HepG2 (cell line): ENCODE measurements at regions not wholly inside any gene's neighbourhood (a gene's known extent, or its start where the extent isn't known, plus 50 kb on each side); places are given as distances from the start of the nearest gene placed in this dataset.

ENCODE experiments used
- GATA4 ChIP-seq: sonication (generic); IDR thresholded peaks from 2 replicates; pipeline ENCODE4 v1.6.1; 2016; ENCODE audit warnings: antibody characterized with exemption, low read depth, borderline replicate concordance
- GZF1 ChIP-seq: sonication (generic); formaldehyde crosslinking; IDR thresholded peaks from 2 replicates; pipeline ENCODE4 v1.5.1; 2020; ENCODE audit warnings: mild to moderate bottlenecking, missing genetic modification reagents
- HCFC1 ChIP-seq: fragments of 150-350 bp; IDR thresholded peaks from 2 replicates; pipeline ENCODE4 v1.6.1; 2014; ENCODE audit warnings: low read depth, low read length
- HES4 ChIP-seq: sonication (generic); formaldehyde crosslinking; IDR thresholded peaks from 2 replicates; pipeline ENCODE4 v1.9.0; 2021; ENCODE audit warnings: mild to moderate bottlenecking, missing genetic modification reagents, borderline replicate concordance
- KAT7 ChIP-seq: IDR thresholded peaks from 2 replicates; pipeline ENCODE4 v1.6.1; 2018; ENCODE audit warnings: borderline replicate concordance, missing compliant biosample characterization
- KDM2A ChIP-seq: sonication (generic); formaldehyde crosslinking; IDR thresholded peaks from 2 replicates; pipeline ENCODE4 v1.4.0; 2020; ENCODE audit warnings: low read depth, missing genetic modification reagents, borderline replicate concordance
- NCOA1 ChIP-seq: sonication (generic); formaldehyde crosslinking; IDR thresholded peaks from 2 replicates; pipeline ENCODE4 v1.9.0; 2021; ENCODE audit warnings: missing genetic modification reagents
- RCOR2 ChIP-seq: IDR thresholded peaks from 2 replicates; pipeline ENCODE4 v1.6.1; 2016; ENCODE audit warnings: missing biosample characterization, missing genetic modification reagents
- RFXANK ChIP-seq: IDR thresholded peaks from 2 replicates; pipeline ENCODE4 v1.6.1; 2016
- XBP1 ChIP-seq: sonication (generic); formaldehyde crosslinking; IDR thresholded peaks from 2 replicates; pipeline ENCODE4 v1.5.0; 2020; ENCODE audit warnings: missing genetic modification reagents
- YEATS4 ChIP-seq: sonication (generic); formaldehyde crosslinking; IDR thresholded peaks from 2 replicates; pipeline ENCODE4 v1.4.0; 2020; ENCODE audit warnings: missing genetic modification reagents, borderline replicate concordance
- ZNF160 ChIP-seq: sonication (generic); formaldehyde crosslinking; IDR thresholded peaks from 2 replicates; pipeline ENCODE4 v1.8.0; 2022; ENCODE audit warnings: mild to moderate bottlenecking, inconsistent platforms, missing genetic modification reagents
- ZNF205 ChIP-seq: IDR thresholded peaks from 2 replicates; pipeline ENCODE4 v1.6.1; 2018; ENCODE audit warnings: missing biosample characterization, missing genetic modification reagents
- ZNF598 ChIP-seq: sonication (generic); formaldehyde crosslinking; IDR thresholded peaks from 2 replicates; pipeline ENCODE4 v1.5.1; 2020; ENCODE audit warnings: mild to moderate bottlenecking, missing genetic modification reagents, borderline replicate concordance
- ZNF703 ChIP-seq: sonication (generic); formaldehyde crosslinking; IDR thresholded peaks from 2 replicates; pipeline ENCODE4 v1.5.1; 2020; ENCODE audit warnings: missing genetic modification reagents, mild to moderate bottlenecking, moderate library complexity, borderline replicate concordance
- ZNF850 ChIP-seq: sonication (generic); formaldehyde crosslinking; conservative IDR thresholded peaks from 2 replicates; pipeline ENCODE4 v1.9.0; 2021; ENCODE audit warnings: mild to moderate bottlenecking, missing genetic modification reagents
- TF ChIP-seq, protein P1 (sequence below): sonication (generic); formaldehyde crosslinking; IDR thresholded peaks from 2 replicates; pipeline ENCODE4 v1.5.0; 2020; ENCODE audit warnings: mild to moderate bottlenecking, missing genetic modification reagents, borderline replicate concordance
- TF ChIP-seq, protein P2 (sequence below): sonication (generic); formaldehyde crosslinking; IDR thresholded peaks from 2 replicates; pipeline ENCODE4 v1.8.1; 2023; ENCODE audit warnings: mild to moderate bottlenecking, missing genetic modification reagents
- TF ChIP-seq, protein P3 (sequence below): sonication (generic); formaldehyde crosslinking; IDR thresholded peaks from 2 replicates; pipeline ENCODE4 v1.8.0; 2022; ENCODE audit warnings: missing genetic modification reagents, mild to moderate bottlenecking, inconsistent platforms, borderline replicate concordance
- TF ChIP-seq, protein P4 (sequence below): sonication (generic); formaldehyde crosslinking; IDR thresholded peaks from 2 replicates; pipeline ENCODE4 v1.8.1; 2023; ENCODE audit warnings: missing genetic modification reagents, inconsistent platforms, borderline replicate concordance
- TF ChIP-seq, protein P5 (sequence below): sonication (generic); formaldehyde crosslinking; IDR thresholded peaks from 2 replicates; pipeline ENCODE4 v1.5.0; 2020; ENCODE audit warnings: missing genetic modification reagents

DNA sequence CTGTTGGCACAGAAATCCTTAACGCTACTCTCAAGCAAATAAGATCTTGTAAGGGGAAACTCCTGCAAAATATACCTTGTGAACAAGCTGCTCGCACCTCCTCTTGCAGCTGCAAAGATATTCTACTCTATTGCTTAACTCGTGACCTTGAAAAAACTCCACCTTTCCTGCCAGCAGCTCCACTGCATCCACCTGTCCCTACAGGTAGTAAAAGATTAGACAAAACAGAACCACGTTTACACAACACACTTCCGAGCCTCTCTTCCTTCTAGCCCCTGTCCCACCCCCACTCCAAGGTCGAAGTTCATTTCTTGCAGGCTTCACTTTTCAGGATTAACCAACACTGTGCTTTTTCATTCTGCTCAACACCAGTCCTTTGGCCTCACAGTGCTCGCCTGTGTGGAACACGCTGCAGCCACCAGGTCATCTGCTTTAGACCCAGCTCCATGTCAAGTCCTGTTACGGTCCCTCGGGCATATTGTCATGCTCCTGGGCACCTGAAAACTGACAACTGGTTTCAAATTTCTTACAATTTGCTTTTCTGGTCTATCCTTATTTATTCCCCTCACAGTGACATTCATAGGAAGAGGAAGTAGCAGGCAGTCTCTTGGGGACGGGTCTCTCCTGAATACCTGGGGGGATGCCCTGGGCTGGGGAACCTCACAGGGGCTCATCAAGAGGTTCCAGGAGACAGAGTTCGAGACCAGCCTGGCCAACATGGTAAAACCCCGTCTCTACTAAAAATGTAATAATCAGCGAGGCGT lies 165.8 kb upstream of the KLF14 start (continued):
- TF ChIP-seq KDM2A (CRISPR knock-in tag), result 0 out of 2 replicates have a peak, but pooled peaks have one; percentile 31
- TF ChIP-seq, protein P1, sequence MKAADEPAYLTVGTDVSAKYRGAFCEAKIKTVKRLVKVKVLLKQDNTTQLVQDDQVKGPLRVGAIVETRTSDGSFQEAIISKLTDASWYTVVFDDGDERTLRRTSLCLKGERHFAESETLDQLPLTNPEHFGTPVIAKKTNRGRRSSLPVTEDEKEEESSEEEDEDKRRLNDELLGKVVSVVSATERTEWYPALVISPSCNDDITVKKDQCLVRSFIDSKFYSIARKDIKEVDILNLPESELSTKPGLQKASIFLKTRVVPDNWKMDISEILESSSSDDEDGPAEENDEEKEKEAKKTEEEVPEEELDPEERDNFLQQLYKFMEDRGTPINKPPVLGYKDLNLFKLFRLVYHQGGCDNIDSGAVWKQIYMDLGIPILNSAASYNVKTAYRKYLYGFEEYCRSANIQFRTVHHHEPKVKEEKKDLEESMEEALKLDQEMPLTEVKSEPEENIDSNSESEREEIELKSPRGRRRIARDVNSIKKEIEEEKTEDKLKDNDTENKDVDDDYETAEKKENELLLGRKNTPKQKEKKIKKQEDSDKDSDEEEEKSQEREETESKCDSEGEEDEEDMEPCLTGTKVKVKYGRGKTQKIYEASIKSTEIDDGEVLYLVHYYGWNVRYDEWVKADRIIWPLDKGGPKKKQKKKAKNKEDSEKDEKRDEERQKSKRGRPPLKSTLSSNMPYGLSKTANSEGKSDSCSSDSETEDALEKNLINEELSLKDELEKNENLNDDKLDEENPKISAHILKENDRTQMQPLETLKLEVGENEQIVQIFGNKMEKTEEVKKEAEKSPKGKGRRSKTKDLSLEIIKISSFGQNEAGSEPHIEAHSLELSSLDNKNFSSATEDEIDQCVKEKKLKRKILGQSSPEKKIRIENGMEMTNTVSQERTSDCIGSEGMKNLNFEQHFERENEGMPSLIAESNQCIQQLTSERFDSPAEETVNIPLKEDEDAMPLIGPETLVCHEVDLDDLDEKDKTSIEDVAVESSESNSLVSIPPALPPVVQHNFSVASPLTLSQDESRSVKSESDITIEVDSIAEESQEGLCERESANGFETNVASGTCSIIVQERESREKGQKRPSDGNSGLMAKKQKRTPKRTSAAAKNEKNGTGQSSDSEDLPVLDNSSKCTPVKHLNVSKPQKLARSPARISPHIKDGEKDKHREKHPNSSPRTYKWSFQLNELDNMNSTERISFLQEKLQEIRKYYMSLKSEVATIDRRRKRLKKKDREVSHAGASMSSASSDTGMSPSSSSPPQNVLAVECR (CRISPR knock-in tag), result peak; percentile 75; the same call in 1 of the 2 replicates
- TF ChIP-seq KAT7 (CRISPR knock-in tag), result 0 out of 2 replicates have a peak, but pooled peaks have one; percentile 72
- peak; percentile 68 for TF ChIP-seq ZNF205 (CRISPR knock-in tag)
- TF ChIP-seq RFXANK (CRISPR knock-in tag), result no peak
- TF ChIP-seq HCFC1, result no peak
- peak; percentile 85 for TF ChIP-seq YEATS4 (CRISPR knock-in tag)
- TF ChIP-seq ZNF703 (CRISPR knock-in tag), result no peak
- TF ChIP-seq NCOA1 (CRISPR knock-in tag), result 0 out of 2 replicates have a peak, but pooled peaks have one; percentile 22
- no peak for TF ChIP-seq ZNF598
- peak; percentile 59; the same call in 1 of the 2 replicates for TF ChIP-seq GZF1
- no peak for TF ChIP-seq XBP1
- TF ChIP-seq ZNF850 (CRISPR knock-in tag), result no peak
- TF ChIP-seq, protein P2, sequence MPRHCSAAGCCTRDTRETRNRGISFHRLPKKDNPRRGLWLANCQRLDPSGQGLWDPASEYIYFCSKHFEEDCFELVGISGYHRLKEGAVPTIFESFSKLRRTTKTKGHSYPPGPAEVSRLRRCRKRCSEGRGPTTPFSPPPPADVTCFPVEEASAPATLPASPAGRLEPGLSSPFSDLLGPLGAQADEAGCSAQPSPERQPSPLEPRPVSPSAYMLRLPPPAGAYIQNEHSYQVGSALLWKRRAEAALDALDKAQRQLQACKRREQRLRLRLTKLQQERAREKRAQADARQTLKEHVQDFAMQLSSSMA (CRISPR knock-in tag), result no peak
- TF ChIP-seq, protein P3, sequence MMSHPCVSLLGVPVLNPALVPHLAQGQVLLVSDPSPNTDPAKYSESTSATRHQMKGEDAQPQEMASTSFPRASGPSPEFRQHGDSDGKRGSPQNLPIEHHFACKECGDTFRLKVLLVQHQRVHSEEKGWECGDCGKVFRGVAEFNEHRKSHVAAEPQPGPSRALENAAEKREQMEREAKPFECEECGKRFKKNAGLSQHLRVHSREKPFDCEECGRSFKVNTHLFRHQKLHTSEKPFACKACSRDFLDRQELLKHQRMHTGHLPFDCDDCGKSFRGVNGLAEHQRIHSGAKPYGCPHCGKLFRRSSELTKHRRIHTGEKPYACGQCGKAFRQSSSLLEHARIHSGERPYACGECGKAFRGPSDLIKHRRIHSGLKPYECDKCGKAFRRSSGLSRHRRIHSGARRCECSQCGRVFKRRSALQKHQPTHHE (CRISPR knock-in tag), result peak; percentile 71; the same call in 1 of the 2 replicates
- TF ChIP-seq HES4 (CRISPR knock-in tag), result no peak
- TF ChIP-seq, protein P4, sequence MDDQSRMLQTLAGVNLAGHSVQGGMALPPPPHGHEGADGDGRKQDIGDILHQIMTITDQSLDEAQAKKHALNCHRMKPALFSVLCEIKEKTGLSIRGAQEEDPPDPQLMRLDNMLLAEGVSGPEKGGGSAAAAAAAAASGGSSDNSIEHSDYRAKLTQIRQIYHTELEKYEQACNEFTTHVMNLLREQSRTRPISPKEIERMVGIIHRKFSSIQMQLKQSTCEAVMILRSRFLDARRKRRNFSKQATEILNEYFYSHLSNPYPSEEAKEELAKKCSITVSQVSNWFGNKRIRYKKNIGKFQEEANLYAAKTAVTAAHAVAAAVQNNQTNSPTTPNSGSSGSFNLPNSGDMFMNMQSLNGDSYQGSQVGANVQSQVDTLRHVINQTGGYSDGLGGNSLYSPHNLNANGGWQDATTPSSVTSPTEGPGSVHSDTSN (CRISPR knock-in tag), result no peak
- no peak for TF ChIP-seq ZNF160 (CRISPR knock-in tag)
- TF ChIP-seq, protein P5, sequence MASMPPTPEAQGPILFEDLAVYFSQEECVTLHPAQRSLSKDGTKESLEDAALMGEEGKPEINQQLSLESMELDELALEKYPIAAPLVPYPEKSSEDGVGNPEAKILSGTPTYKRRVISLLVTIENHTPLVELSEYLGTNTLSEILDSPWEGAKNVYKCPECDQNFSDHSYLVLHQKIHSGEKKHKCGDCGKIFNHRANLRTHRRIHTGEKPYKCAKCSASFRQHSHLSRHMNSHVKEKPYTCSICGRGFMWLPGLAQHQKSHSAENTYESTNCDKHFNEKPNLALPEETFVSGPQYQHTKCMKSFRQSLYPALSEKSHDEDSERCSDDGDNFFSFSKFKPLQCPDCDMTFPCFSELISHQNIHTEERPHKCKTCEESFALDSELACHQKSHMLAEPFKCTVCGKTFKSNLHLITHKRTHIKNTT, result no peak
- TF ChIP-seq GATA4, result no peak; the same call in 1 of the 2 replicates
- peak; percentile 84 for TF ChIP-seq RCOR2 (CRISPR knock-in tag)
